SK-N-SH (cell line): ENCODE measurements at regions not wholly inside any gene's neighbourhood (a gene's known extent, or its start where the extent isn't known, plus 50 kb on each side); places are given as distances from the start of the nearest gene placed in this dataset.

ENCODE experiments used
- CTCF ChIA-PET: fragments of 300-600, 350-600 bp; formaldehyde crosslinking; extraction: SDS; loops from one replicate; lab custom pipeline; 2021; lab: Yijun Ruan, JAX
- POLR2A ChIA-PET: fragments of 350-600 bp; sonication (Branson Sonifier 250); formaldehyde crosslinking; extraction: SDS; loops from one replicate; lab custom pipeline; 2020; ENCODE audit warnings: antibody characterized with exemption, inconsistent platforms; lab: Yijun Ruan, JAX
- DNase-seq: peaks from one replicate; pipeline ENCODE4 v3.0.0; 2012
- H2AFZ ChIP-seq: fragments of 200-600 bp; sonication (generic); 2 replicates; pipeline ENCODE4 v1.8.1; 2016; ENCODE audit warnings: antibody characterized with exemption, mild to moderate bottlenecking, low read depth
- H3F3A ChIP-seq: fragments of 200-600 bp; sonication (generic); replicated peaks from 2 replicates; pipeline ENCODE3; 2016; ENCODE audit warnings: antibody characterized with exemption, mild to moderate bottlenecking; ENCODE audit not compliant: insufficient read depth
- H3K27ac ChIP-seq, 2 experiments: fragments of 200-500 bp in 1 of 2; fragments of 200-600 bp in 1 of 2; sonication (Bioruptor generic) in 1 of 2; sonication (generic), shearing (Covaris generic) in 1 of 2; 2 replicates each; pipeline versions ENCODE4 v1.5.1 to v1.6.1; 2014 to 2016; ENCODE audit warnings: low read depth in 2 of 2, inconsistent platforms in 1 of 2, low read length in 1 of 2, mild to moderate bottlenecking in 1 of 2, mixed read lengths in 1 of 2
- H3K27me3 ChIP-seq: fragments of 200-600 bp; sonication (generic), shearing (Covaris generic); 2 replicates; pipeline ENCODE4 v1.6.1; 2016; ENCODE audit warnings: mixed run types; ENCODE audit not compliant: insufficient read depth
- H3K36me3 ChIP-seq, 2 experiments: fragments of 200-500 bp in 1 of 2; fragments of 200-600 bp in 1 of 2; sonication (Bioruptor generic) in 1 of 2; sonication (generic) in 1 of 2; replicated peaks in 1 of 2; 2 replicates each; pipeline versions ENCODE3 to v1.5.1; 2014 to 2016; ENCODE audit warnings: low read length in 1 of 2, mild to moderate bottlenecking in 1 of 2; ENCODE audit not compliant: insufficient read depth in 2 of 2, control insufficient read depth in 1 of 2
- H3K4me1 ChIP-seq, 2 experiments: fragments of 200-500 bp in 1 of 2; fragments of 200-600 bp in 1 of 2; sonication (Bioruptor generic) in 1 of 2; sonication (generic), shearing (Covaris generic) in 1 of 2; 2 replicates each; pipeline versions ENCODE4 v1.5.1 to v1.6.1; 2014 to 2016; ENCODE audit warnings: low read depth in 1 of 2, low read length in 1 of 2, mixed run types in 1 of 2; ENCODE audit not compliant: insufficient read depth in 2 of 2, control insufficient read depth in 1 of 2
- H3K4me2 ChIP-seq: fragments of 200-600 bp; sonication (generic), shearing (Covaris generic); 2 replicates; pipeline ENCODE4 v1.6.1; 2017; ENCODE audit warnings: mixed run types
- H3K4me3 ChIP-seq, 2 experiments: fragments of 200-500 bp in 1 of 2; fragments of 200-600 bp in 1 of 2; sonication (Bioruptor generic) in 1 of 2; sonication (generic), shearing (Covaris generic) in 1 of 2; 2 replicates each; pipeline versions ENCODE4 v1.5.1 to v1.8.1; 2014 to 2016; ENCODE audit warnings: low read depth in 2 of 2, inconsistent platforms in 1 of 2, low read length in 1 of 2, mild to moderate bottlenecking in 1 of 2, mixed read lengths in 1 of 2, moderate library complexity in 1 of 2
- H3K79me2 ChIP-seq: fragments of 200-600 bp; sonication (generic); 2 replicates; pipeline ENCODE4 v1.8.1; 2017; ENCODE audit warnings: mild to moderate bottlenecking; ENCODE audit not compliant: insufficient read depth
- H3K9ac ChIP-seq: fragments of 200-600 bp; sonication (generic); 2 replicates; pipeline ENCODE4 v1.6.1; 2017; ENCODE audit warnings: mixed run types
- H3K9me2 ChIP-seq: fragments of 200-600 bp; sonication (generic); 2 replicates; pipeline ENCODE4 v1.6.1; 2017; ENCODE audit warnings: mixed run types
- H3K9me3 ChIP-seq: fragments of 200-600 bp; sonication (generic); 2 replicates; pipeline ENCODE4 v1.6.1; 2017; ENCODE audit warnings: mixed run types, mild to moderate bottlenecking, moderate library complexity
- H4K20me1 ChIP-seq: fragments of 200-600 bp; sonication (generic); 2 replicates; pipeline ENCODE4 v1.6.1; 2017; ENCODE audit warnings: mild to moderate bottlenecking, mixed run types; ENCODE audit not compliant: insufficient read depth
- CHD2 ChIP-seq: fragments of 150-350 bp; IDR thresholded peaks from 2 replicates; pipeline ENCODE4 v1.6.1; 2018; ENCODE audit warnings: low read length; ENCODE audit not compliant: partially characterized antibody
- ELF1 ChIP-seq: IDR thresholded peaks from 2 replicates; pipeline ENCODE4 v1.4.0; 2012
- FOSL2 ChIP-seq: IDR thresholded peaks from 2 replicates; pipeline ENCODE4 v1.4.0; 2012; ENCODE audit warnings: low read depth, mild to moderate bottlenecking, moderate library complexity, borderline replicate concordance
- FOXM1 ChIP-seq: IDR thresholded peaks from 2 replicates; pipeline ENCODE4 v1.4.0; 2012; ENCODE audit warnings: low read depth, mild to moderate bottlenecking
- GABPA ChIP-seq: IDR thresholded peaks from 2 replicates; pipeline ENCODE4 v1.4.0; 2012; ENCODE audit warnings: low read depth, mild to moderate bottlenecking
- NRF1 ChIP-seq: IDR thresholded peaks from 2 replicates; pipeline ENCODE4 v1.6.1; 2012; ENCODE audit warnings: low read depth, mild to moderate bottlenecking, low read length
- RAD21 ChIP-seq: IDR thresholded peaks from 2 replicates; pipeline ENCODE4 v1.6.1; 2012; ENCODE audit warnings: mild to moderate bottlenecking, low read length
- RCOR1 ChIP-seq: fragments of 150-350 bp; IDR thresholded peaks from 2 replicates; pipeline ENCODE4 v1.6.1; 2017; ENCODE audit warnings: antibody characterized with exemption, low read length
- SMC3 ChIP-seq: IDR thresholded peaks from 2 replicates; pipeline ENCODE4 v1.6.1; 2012; ENCODE audit warnings: low read depth, low read length, improper control_type of control experiment
- TCF12 ChIP-seq: IDR thresholded peaks from 2 replicates; pipeline ENCODE4 v1.4.0; 2012
- WGBS: methylation state at CpG from one replicate; pipeline ENCODE4 v1.1.6; 2017; ENCODE audit warnings: low lambda C conversion rate; 5-methylcytosine and 5-hydroxymethylcytosine counted together
- TF ChIP-seq, protein P1 (sequence below): IDR thresholded peaks from 2 replicates; pipeline ENCODE4 v1.4.0; 2012; ENCODE audit warnings: low read depth, borderline replicate concordance
- TF ChIP-seq, protein P2 (sequence below): fragments of 200-600 bp; sonication (generic); IDR thresholded peaks from 2 replicates; pipeline ENCODE4 v1.6.1; 2017; ENCODE audit warnings: antibody characterized with exemption, mild to moderate bottlenecking, moderate library complexity
- TF ChIP-seq, protein P3 (sequence below): fragments of 150-350 bp; IDR thresholded peaks from 2 replicates; pipeline ENCODE4 v1.6.1; 2016; ENCODE audit warnings: mild to moderate bottlenecking, low read depth, low read length
- TF ChIP-seq, protein P4 (sequence below): fragments of 150-350 bp; IDR thresholded peaks from 2 replicates; pipeline ENCODE4 v1.6.1; 2017; ENCODE audit warnings: antibody characterized with exemption, low read length, low read depth, borderline replicate concordance
- TF ChIP-seq, protein P5 (sequence below): IDR thresholded peaks from 2 replicates; pipeline ENCODE4 v1.4.0; 2012; ENCODE audit warnings: low read depth, borderline replicate concordance
- TF ChIP-seq, protein P6 (sequence below): IDR thresholded peaks from 2 replicates; pipeline ENCODE4 v1.6.1; 2012; ENCODE audit warnings: mild to moderate bottlenecking, low read depth, low read length, moderate library complexity

DNA sequence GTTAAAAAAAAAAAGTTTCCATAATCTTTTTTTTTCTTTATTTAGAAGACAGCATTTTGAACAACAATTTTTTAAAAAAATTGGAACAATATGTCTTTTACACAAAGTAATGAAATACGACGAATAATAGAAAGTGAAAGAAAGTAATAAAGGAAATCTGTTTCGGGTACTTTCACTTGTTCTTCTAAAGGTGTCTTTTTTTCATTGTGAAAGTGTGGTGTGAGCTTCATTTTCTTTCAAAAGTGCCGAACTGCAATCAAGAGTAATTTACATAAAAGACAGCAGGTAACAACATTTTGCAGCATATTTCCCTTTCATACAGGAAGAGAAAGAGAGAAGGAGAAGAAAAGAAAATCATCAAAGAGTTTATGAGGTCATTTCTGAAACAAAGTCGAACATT is 159.7 kb upstream of the CDH12 start:
- Histone ChIP-seq H3K36me3 (no peaks in the 10 kb centered on the region), H3K9ac (no peak overlapping the region), H3K4me2 (peak overlapping the region; percentile 71), H3K79me2 (no peaks in the 10 kb centered on the region)
- no peak for DNase-seq
- TF ChIP-seq, protein P1, sequence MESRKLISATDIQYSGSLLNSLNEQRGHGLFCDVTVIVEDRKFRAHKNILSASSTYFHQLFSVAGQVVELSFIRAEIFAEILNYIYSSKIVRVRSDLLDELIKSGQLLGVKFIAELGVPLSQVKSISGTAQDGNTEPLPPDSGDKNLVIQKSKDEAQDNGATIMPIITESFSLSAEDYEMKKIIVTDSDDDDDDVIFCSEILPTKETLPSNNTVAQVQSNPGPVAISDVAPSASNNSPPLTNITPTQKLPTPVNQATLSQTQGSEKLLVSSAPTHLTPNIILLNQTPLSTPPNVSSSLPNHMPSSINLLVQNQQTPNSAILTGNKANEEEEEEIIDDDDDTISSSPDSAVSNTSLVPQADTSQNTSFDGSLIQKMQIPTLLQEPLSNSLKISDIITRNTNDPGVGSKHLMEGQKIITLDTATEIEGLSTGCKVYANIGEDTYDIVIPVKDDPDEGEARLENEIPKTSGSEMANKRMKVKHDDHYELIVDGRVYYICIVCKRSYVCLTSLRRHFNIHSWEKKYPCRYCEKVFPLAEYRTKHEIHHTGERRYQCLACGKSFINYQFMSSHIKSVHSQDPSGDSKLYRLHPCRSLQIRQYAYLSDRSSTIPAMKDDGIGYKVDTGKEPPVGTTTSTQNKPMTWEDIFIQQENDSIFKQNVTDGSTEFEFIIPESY: no peak
- no peak for TF ChIP-seq RCOR1
- TF ChIP-seq NRF1: no peak
- TF ChIP-seq, protein P2, sequence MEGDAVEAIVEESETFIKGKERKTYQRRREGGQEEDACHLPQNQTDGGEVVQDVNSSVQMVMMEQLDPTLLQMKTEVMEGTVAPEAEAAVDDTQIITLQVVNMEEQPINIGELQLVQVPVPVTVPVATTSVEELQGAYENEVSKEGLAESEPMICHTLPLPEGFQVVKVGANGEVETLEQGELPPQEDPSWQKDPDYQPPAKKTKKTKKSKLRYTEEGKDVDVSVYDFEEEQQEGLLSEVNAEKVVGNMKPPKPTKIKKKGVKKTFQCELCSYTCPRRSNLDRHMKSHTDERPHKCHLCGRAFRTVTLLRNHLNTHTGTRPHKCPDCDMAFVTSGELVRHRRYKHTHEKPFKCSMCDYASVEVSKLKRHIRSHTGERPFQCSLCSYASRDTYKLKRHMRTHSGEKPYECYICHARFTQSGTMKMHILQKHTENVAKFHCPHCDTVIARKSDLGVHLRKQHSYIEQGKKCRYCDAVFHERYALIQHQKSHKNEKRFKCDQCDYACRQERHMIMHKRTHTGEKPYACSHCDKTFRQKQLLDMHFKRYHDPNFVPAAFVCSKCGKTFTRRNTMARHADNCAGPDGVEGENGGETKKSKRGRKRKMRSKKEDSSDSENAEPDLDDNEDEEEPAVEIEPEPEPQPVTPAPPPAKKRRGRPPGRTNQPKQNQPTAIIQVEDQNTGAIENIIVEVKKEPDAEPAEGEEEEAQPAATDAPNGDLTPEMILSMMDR: no peak
- no peak for TF ChIP-seq FOXM1
- TF ChIP-seq TCF12: no peak
- TF ChIP-seq, protein P3, sequence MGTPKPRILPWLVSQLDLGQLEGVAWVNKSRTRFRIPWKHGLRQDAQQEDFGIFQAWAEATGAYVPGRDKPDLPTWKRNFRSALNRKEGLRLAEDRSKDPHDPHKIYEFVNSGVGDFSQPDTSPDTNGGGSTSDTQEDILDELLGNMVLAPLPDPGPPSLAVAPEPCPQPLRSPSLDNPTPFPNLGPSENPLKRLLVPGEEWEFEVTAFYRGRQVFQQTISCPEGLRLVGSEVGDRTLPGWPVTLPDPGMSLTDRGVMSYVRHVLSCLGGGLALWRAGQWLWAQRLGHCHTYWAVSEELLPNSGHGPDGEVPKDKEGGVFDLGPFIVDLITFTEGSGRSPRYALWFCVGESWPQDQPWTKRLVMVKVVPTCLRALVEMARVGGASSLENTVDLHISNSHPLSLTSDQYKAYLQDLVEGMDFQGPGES: no peak
- TF ChIP-seq, protein P4, sequence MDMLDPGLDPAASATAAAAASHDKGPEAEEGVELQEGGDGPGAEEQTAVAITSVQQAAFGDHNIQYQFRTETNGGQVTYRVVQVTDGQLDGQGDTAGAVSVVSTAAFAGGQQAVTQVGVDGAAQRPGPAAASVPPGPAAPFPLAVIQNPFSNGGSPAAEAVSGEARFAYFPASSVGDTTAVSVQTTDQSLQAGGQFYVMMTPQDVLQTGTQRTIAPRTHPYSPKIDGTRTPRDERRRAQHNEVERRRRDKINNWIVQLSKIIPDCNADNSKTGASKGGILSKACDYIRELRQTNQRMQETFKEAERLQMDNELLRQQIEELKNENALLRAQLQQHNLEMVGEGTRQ: no peak
- TF ChIP-seq GABPA: no peak
- TF ChIP-seq RAD21: no peak
- no peak for TF ChIP-seq SMC3
- no peak for TF ChIP-seq FOSL2
- TF ChIP-seq, protein P5, sequence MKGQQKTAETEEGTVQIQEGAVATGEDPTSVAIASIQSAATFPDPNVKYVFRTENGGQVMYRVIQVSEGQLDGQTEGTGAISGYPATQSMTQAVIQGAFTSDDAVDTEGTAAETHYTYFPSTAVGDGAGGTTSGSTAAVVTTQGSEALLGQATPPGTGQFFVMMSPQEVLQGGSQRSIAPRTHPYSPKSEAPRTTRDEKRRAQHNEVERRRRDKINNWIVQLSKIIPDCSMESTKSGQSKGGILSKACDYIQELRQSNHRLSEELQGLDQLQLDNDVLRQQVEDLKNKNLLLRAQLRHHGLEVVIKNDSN: no peak
- no peak for TF ChIP-seq ELF1
- TF ChIP-seq, protein P6, sequence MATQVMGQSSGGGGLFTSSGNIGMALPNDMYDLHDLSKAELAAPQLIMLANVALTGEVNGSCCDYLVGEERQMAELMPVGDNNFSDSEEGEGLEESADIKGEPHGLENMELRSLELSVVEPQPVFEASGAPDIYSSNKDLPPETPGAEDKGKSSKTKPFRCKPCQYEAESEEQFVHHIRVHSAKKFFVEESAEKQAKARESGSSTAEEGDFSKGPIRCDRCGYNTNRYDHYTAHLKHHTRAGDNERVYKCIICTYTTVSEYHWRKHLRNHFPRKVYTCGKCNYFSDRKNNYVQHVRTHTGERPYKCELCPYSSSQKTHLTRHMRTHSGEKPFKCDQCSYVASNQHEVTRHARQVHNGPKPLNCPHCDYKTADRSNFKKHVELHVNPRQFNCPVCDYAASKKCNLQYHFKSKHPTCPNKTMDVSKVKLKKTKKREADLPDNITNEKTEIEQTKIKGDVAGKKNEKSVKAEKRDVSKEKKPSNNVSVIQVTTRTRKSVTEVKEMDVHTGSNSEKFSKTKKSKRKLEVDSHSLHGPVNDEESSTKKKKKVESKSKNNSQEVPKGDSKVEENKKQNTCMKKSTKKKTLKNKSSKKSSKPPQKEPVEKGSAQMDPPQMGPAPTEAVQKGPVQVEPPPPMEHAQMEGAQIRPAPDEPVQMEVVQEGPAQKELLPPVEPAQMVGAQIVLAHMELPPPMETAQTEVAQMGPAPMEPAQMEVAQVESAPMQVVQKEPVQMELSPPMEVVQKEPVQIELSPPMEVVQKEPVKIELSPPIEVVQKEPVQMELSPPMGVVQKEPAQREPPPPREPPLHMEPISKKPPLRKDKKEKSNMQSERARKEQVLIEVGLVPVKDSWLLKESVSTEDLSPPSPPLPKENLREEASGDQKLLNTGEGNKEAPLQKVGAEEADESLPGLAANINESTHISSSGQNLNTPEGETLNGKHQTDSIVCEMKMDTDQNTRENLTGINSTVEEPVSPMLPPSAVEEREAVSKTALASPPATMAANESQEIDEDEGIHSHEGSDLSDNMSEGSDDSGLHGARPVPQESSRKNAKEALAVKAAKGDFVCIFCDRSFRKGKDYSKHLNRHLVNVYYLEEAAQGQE: no peak
- TF ChIP-seq CHD2: no peak
- TF ChIP-seq, all 33 proteins: peak for 0
- Histone ChIP-seq H3F3A (no peaks in the 10 kb centered on the region), H3K9me3 (peaks cover 5% of the 10 kb centered on the region; the same call in 1 of the 2 replicates), H3K27me3 (no peaks in the 10 kb centered on the region), H3K4me1 (no peaks in the 10 kb centered on the region), H4K20me1 (no peaks in the 10 kb centered on the region), H3K27ac (no peak overlapping the region), H3K9me2 (no peaks in the 10 kb centered on the region; the same call in 1 of the 2 replicates), H2AFZ (peak overlapping the region; percentile 75; the same call in 1 of the 2 replicates), H3K4me3 (peak overlapping the region; percentile 21 to 53; a peak in 3 of 4 replicates)
- 13% methylated on average over 5 of the region's 5 CpGs for WGBS
- POLR2A ChIA-PET: no interaction called here
- CTCF ChIA-PET: no interaction called here
